OCI-LY7 (cell line): ENCODE measurements at regions not wholly inside any gene's neighbourhood (a gene's known extent, or its start where the extent isn't known, plus 50 kb on each side); places are given as distances from the start of the nearest gene placed in this dataset.

Source experiments
- BruUV-seq: library from RNA; stranded (reverse); fragments of 400-500 nt; replicated peaks from 2 replicates; lab custom pipeline; 2021; lab: Mats Ljungman, UMichigan
- CTCF ChIA-PET: fragments of 300-600 bp; sonication (Branson Sonifier 250); formaldehyde crosslinking; loops from one replicate; lab custom pipeline; 2022; ENCODE audit warnings: antibody characterized with exemption; ENCODE audit not compliant: unreplicated experiment; lab: Charles Lee
- POLR2A ChIA-PET: fragments of 300-600 bp; sonication (Branson Sonifier 250); formaldehyde crosslinking; loops from one replicate; lab custom pipeline; 2022; ENCODE audit warnings: antibody characterized with exemption; lab: Charles Lee
- DNase-seq: peaks from one replicate; pipeline ENCODE4 v3.0.0-alpha.2; 2015; ENCODE audit warnings: low spot score
- H2AFZ ChIP-seq: fragments of 200-600 bp; sonication (generic), shearing (Covaris generic); 2 replicates; pipeline ENCODE4 v1.6.1; 2014; ENCODE audit warnings: mild to moderate bottlenecking, antibody characterized with exemption, low read length, moderate library complexity
- H3K27ac ChIP-seq: fragments of 200-600 bp; sonication (generic); 2 replicates; pipeline ENCODE4 v1.5.1; 2014; ENCODE audit warnings: mixed run types, low read depth, mild to moderate bottlenecking, moderate library complexity, low read length, inconsistent platforms; ENCODE audit not compliant: poor library complexity, severe bottlenecking
- H3K36me3 ChIP-seq: fragments of 200-600 bp; sonication (generic); 2 replicates; pipeline ENCODE4 v1.6.1; 2014; ENCODE audit warnings: mild to moderate bottlenecking, antibody characterized with exemption, low read length, moderate library complexity, mixed read lengths; ENCODE audit not compliant: insufficient read depth
- H3K4me1 ChIP-seq: fragments of 200-600 bp; sonication (generic); 2 replicates; pipeline ENCODE4 v1.5.1; 2014; ENCODE audit warnings: mild to moderate bottlenecking, low read length; ENCODE audit not compliant: insufficient read depth, poor library complexity, severe bottlenecking
- H3K4me2 ChIP-seq: fragments of 200-600 bp; sonication (generic); 2 replicates; pipeline ENCODE4 v1.6.1; 2014; ENCODE audit warnings: mild to moderate bottlenecking, low read length
- H3K4me3 ChIP-seq: fragments of 200-600 bp; sonication (generic); 2 replicates; pipeline ENCODE4 v1.5.1; 2014; ENCODE audit warnings: mild to moderate bottlenecking, low read depth, low read length; ENCODE audit not compliant: poor library complexity, severe bottlenecking
- H3K79me2 ChIP-seq: fragments of 200-600 bp; sonication (generic); 2 replicates; pipeline ENCODE4 v1.6.1; 2016; ENCODE audit warnings: low read depth, mild to moderate bottlenecking, low read length, moderate library complexity, mixed read lengths; ENCODE audit not compliant: insufficient read depth
- H3K9me2 ChIP-seq: fragments of 200-600 bp; sonication (generic); 2 replicates; pipeline ENCODE4 v1.6.1; 2016; ENCODE audit warnings: mild to moderate bottlenecking, low read length, mixed read lengths; ENCODE audit not compliant: insufficient read depth
- H3K9me3 ChIP-seq: fragments of 200-600 bp; sonication (generic); 2 replicates; pipeline ENCODE4 v1.6.1; 2014; ENCODE audit warnings: mild to moderate bottlenecking, mixed run types, low read length, mixed read lengths
- H4K20me1 ChIP-seq: fragments of 200-600 bp; sonication (generic); 2 replicates; pipeline ENCODE4 v1.6.1; 2014; ENCODE audit warnings: mild to moderate bottlenecking, antibody characterized with exemption, low read length, moderate library complexity, mixed read lengths; ENCODE audit not compliant: insufficient read depth
- EZH2phosphoT487 ChIP-seq: fragments of 200-600 bp; sonication (generic); IDR thresholded peaks from 2 replicates; pipeline ENCODE4 v1.6.1; 2018; ENCODE audit warnings: low read depth, borderline replicate concordance, mild to moderate bottlenecking, mixed run types, antibody characterized with exemption, low read length, moderate library complexity, mixed read lengths
- intact Hi-C: fragments of 100-400 bp; cut with micrococcal nuclease; formaldehyde crosslinking; loops from one replicate; pipeline ENCODE4 v1.10.0; 2022; ENCODE audit not compliant: unreplicated experiment
- TF ChIP-seq, protein P1 (sequence below): fragments of 200-600 bp; sonication (generic); conservative IDR thresholded peaks from 2 replicates; pipeline ENCODE4 v1.5.1; 2014; ENCODE audit warnings: mild to moderate bottlenecking, antibody characterized with exemption, low read length, moderate library complexity, mixed read lengths

DNA sequence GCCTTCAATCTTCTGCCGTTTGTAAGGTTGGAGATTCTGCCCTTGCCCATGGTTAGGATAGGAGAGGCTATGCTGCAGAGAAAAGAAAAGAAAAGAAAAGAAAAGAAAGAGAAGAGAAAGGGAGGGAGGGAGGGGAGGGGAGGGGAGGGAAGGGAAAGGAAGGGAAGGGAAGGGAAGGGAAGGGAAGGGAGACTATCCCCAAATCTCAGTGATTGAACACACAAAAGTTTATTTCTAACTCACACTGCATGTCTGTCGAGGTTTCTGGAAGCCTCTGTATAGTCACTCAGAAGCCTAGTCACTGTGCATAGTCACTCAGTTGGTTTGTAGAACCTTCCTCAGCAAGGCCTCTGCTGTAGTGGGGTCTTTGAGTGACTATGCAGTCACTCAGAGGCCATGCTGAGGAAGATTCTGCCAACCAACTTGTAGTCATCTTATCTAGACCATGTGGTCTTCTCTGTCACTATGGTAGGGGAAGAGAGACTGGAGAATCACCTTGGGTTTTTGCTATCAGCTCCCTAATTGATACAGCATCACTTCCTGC is 52.3 kb upstream of the ABCC9 start:
- Histone ChIP-seq H3K9me3 (no peaks in the 10 kb centered on the region), H3K36me3 (no peaks in the 10 kb centered on the region), H3K4me2 (no peak overlapping the region), H3K4me3 (no peak overlapping the region), H2AFZ (no peak overlapping the region), H4K20me1 (no peaks in the 10 kb centered on the region), H3K9me2 (no peaks in the 10 kb centered on the region), H3K27ac (no peak overlapping the region), H3K4me1 (peaks cover 8% of the 10 kb centered on the region), H3K79me2 (no peaks in the 10 kb centered on the region)
- ChIA-PET CTCF (no interaction called here), POLR2A (no interaction called here)
- TF ChIP-seq EZH2phosphoT487 = no peak
- TF ChIP-seq, protein P1, sequence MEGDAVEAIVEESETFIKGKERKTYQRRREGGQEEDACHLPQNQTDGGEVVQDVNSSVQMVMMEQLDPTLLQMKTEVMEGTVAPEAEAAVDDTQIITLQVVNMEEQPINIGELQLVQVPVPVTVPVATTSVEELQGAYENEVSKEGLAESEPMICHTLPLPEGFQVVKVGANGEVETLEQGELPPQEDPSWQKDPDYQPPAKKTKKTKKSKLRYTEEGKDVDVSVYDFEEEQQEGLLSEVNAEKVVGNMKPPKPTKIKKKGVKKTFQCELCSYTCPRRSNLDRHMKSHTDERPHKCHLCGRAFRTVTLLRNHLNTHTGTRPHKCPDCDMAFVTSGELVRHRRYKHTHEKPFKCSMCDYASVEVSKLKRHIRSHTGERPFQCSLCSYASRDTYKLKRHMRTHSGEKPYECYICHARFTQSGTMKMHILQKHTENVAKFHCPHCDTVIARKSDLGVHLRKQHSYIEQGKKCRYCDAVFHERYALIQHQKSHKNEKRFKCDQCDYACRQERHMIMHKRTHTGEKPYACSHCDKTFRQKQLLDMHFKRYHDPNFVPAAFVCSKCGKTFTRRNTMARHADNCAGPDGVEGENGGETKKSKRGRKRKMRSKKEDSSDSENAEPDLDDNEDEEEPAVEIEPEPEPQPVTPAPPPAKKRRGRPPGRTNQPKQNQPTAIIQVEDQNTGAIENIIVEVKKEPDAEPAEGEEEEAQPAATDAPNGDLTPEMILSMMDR = no peak
- no peak for DNase-seq
- intact Hi-C loops = no loop called here
- no TSS peak for BruUV-seq

DNA sequence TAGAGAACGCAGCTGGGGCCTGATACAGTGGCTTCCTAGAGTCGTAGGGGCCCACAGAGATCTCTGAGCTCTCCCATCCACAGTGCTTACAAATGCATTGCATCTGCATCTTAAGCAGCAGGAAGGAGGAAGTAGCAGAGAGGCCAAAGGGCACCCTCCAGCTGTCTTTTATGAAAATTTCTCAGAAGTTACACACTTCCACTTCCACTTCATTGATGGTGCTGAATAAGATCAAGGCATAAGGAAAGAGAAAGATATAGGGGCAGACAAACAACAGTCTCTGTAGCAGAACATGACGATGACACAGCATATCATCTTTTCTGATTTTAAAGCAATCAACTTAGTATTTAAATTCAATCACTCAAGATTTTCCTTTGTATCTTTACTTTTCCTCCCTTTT is 51.6 kb upstream of the ABCC9 start:
- no peak for TF ChIP-seq EZH2phosphoT487
- TF ChIP-seq, protein P1 = no peak
- peak; percentile 20 for DNase-seq
- CTCF ChIA-PET = no interaction called here
- Histone ChIP-seq H2AFZ (peak overlapping the region; percentile 82), H3K4me3 (no peak overlapping the region), H3K27ac (no peak overlapping the region), H3K4me1 (peaks cover 8% of the 10 kb centered on the region), H3K9me2 (no peaks in the 10 kb centered on the region), H3K9me3 (no peaks in the 10 kb centered on the region), H3K4me2 (no peak overlapping the region), H3K36me3 (no peaks in the 10 kb centered on the region), H4K20me1 (no peaks in the 10 kb centered on the region), H3K79me2 (no peaks in the 10 kb centered on the region)
- intact Hi-C loops = no loop called here
- POLR2A ChIA-PET = no interaction called here
- BruUV-seq = no TSS peak

DNA sequence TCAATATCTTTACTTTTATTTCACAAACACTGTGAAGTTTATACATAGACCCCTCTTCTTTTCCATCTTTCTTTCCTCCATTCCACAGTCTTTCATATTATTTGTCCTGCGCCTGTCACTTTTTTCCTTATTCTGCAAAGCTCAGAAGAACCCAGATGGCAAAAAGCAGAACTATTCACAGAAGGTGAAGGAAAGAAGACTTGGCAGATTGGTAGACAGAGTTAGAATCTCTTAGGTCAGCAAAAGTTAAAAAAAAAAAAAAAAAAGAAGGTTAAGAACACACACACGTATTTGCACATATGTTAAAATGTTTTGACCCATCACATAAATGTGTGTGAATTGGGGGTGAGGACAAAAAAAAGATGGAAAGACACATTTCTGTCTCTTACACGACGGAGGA is 50.3 kb upstream of the ABCC9 start:
- Histone ChIP-seq H3K4me2 (no peak overlapping the region), H3K4me1 (peaks cover 8% of the 10 kb centered on the region), H2AFZ (no peak overlapping the region), H3K27ac (no peak overlapping the region), H4K20me1 (no peaks in the 10 kb centered on the region), H3K9me2 (no peaks in the 10 kb centered on the region), H3K4me3 (no peak overlapping the region), H3K9me3 (no peaks in the 10 kb centered on the region), H3K36me3 (no peaks in the 10 kb centered on the region), H3K79me2 (no peaks in the 10 kb centered on the region)
- no peak for TF ChIP-seq EZH2phosphoT487
- TF ChIP-seq, protein P1 = no peak
- no TSS peak for BruUV-seq
- CTCF ChIA-PET = no interaction called here
- no peak for DNase-seq
- POLR2A ChIA-PET = interaction anchor here (0.7 kb wide), 1 partner anchor 422 kb away, joined by 3 read pairs; no protein-coding TSS in a partner anchor
- intact Hi-C loops = no loop called here
